ENCODE measurements at regions not wholly inside any gene's neighbourhood (a gene's known extent, or its start where the extent isn't known, plus 50 kb on each side); places are given as distances from the start of the nearest gene placed in this dataset.

GRCh38 chr6:141561154-141561553, 571.6 kb upstream of the GJE1 start:
- no peak overlapping the region for H3K4me3 Mint-ChIP-seq (ENCODE audit: unreplicated experiment)
- ChIA-PET CTCF (no interaction called here), POLR2A (interaction anchor here (0.5 to 1.3 kb wide), 5 partner anchors 12 to 703 kb away, joined by 3 to 4 read pairs (median 3); no protein-coding TSS in a partner anchor)
- no peaks in the 10 kb centered on the region for H3K4me1 Mint-ChIP-seq (ENCODE audit: insufficient read depth, unreplicated experiment)
- H3K36me3 Mint-ChIP-seq (ENCODE audit: insufficient read depth, unreplicated experiment) = no peaks in the 10 kb centered on the region
- no peaks in the 10 kb centered on the region for H3K9me3 Mint-ChIP-seq (ENCODE audit: unreplicated experiment)
- no TSS peak for BruUV-seq (replicated peaks)
- no peak for DNase-seq (ENCODE audit: unreplicated experiment)
- H3K27ac Mint-ChIP-seq (ENCODE audit: low read depth, unreplicated experiment) = no peak overlapping the region
- intact Hi-C loops (cut with micrococcal nuclease) = loop anchor here (5.0 kb wide), 4 partner anchors 139 to 1679 kb away; no protein-coding TSS in a partner anchor
- TF ChIP-seq CTCF (IDR thresholded peaks at IDR 0.05; ENCODE audit: unreplicated experiment) = no peak
- no peaks in the 10 kb centered on the region for H3K27me3 Mint-ChIP-seq (ENCODE audit: insufficient read depth, unreplicated experiment)

GRCh38 chr6:141552463-141552862, 580.3 kb upstream of the GJE1 start:
- Mint-ChIP-seq H3K4me3 (ENCODE audit: unreplicated experiment) (peak overlapping the region; percentile 30), H3K27ac (ENCODE audit: low read depth, unreplicated experiment) (peak overlapping the region; percentile 79), H3K4me1 (ENCODE audit: insufficient read depth, unreplicated experiment) (peaks cover 21% of the 10 kb centered on the region), H3K9me3 (ENCODE audit: unreplicated experiment) (peaks cover 26% of the 10 kb centered on the region), H3K27me3 (ENCODE audit: insufficient read depth, unreplicated experiment) (no peaks in the 10 kb centered on the region), H3K36me3 (ENCODE audit: insufficient read depth, unreplicated experiment) (peaks cover 7% of the 10 kb centered on the region)
- TF ChIP-seq CTCF (IDR thresholded peaks at IDR 0.05; ENCODE audit: unreplicated experiment) = no peak
- intact Hi-C loops (cut with micrococcal nuclease) = loop anchor here (2.0 kb wide), 1 partner anchor 226 kb away; no protein-coding TSS in a partner anchor
- ChIA-PET POLR2A (interaction anchor here (0.6 to 1.5 kb wide), 6 partner anchors 11 to 1508 kb away, joined by 3 to 6 read pairs (median 4); no protein-coding TSS in a partner anchor), CTCF (interaction anchor here (0.6 kb wide), 2 partner anchors 133 to 1305 kb away, joined by 3 read pairs; no protein-coding TSS in a partner anchor)
- no TSS peak for BruUV-seq (replicated peaks)
- peak; percentile 95 for DNase-seq (ENCODE audit: unreplicated experiment)

GRCh38 chr6:141552031-141552430, 580.7 kb upstream of the GJE1 start:
- intact Hi-C loops (cut with micrococcal nuclease) = loop anchor here (2.0 kb wide), 1 partner anchor 225 kb away; no protein-coding TSS in a partner anchor
- peak overlapping the region; percentile 30 for H3K4me3 Mint-ChIP-seq (ENCODE audit: unreplicated experiment)
- ChIA-PET POLR2A (interaction anchor here (0.5 to 1.5 kb wide), 4 partner anchors 12 to 685 kb away, joined by 3 to 5 read pairs (median 4); no protein-coding TSS in a partner anchor), CTCF (no interaction called here)
- peaks cover 7% of the 10 kb centered on the region for H3K36me3 Mint-ChIP-seq (ENCODE audit: insufficient read depth, unreplicated experiment)
- peaks cover 27% of the 10 kb centered on the region for H3K9me3 Mint-ChIP-seq (ENCODE audit: unreplicated experiment)
- BruUV-seq (replicated peaks) = TSS peak; percentile 45
- peak overlapping the region; percentile 79 for H3K27ac Mint-ChIP-seq (ENCODE audit: low read depth, unreplicated experiment)
- no peak for TF ChIP-seq CTCF (IDR thresholded peaks at IDR 0.05; ENCODE audit: unreplicated experiment)
- no peak for DNase-seq (ENCODE audit: unreplicated experiment)
- no peaks in the 10 kb centered on the region for H3K27me3 Mint-ChIP-seq (ENCODE audit: insufficient read depth, unreplicated experiment)
- H3K4me1 Mint-ChIP-seq (ENCODE audit: insufficient read depth, unreplicated experiment) = peaks cover 21% of the 10 kb centered on the region

GRCh38 chr6:141551318-141551717, 581.4 kb upstream of the GJE1 start:
- H3K36me3 Mint-ChIP-seq (ENCODE audit: insufficient read depth, unreplicated experiment) = peaks cover 7% of the 10 kb centered on the region
- peak; percentile 12 for DNase-seq (ENCODE audit: unreplicated experiment)
- peaks cover 33% of the 10 kb centered on the region for H3K9me3 Mint-ChIP-seq (ENCODE audit: unreplicated experiment)
- no peaks in the 10 kb centered on the region for H3K27me3 Mint-ChIP-seq (ENCODE audit: insufficient read depth, unreplicated experiment)
- TF ChIP-seq CTCF (IDR thresholded peaks at IDR 0.05; ENCODE audit: unreplicated experiment) = no peak
- H3K4me3 Mint-ChIP-seq (ENCODE audit: unreplicated experiment) = no peak overlapping the region
- CTCF ChIA-PET = no interaction called here
- POLR2A ChIA-PET = interaction anchor here (0.5 to 0.9 kb wide), 2 partner anchors 131 to 478 kb away, joined by 3 to 4 read pairs; no protein-coding TSS in a partner anchor
- peaks cover 21% of the 10 kb centered on the region for H3K4me1 Mint-ChIP-seq (ENCODE audit: insufficient read depth, unreplicated experiment)
- intact Hi-C loops (cut with micrococcal nuclease) = no loop called here
- peak overlapping the region; percentile 79 for H3K27ac Mint-ChIP-seq (ENCODE audit: low read depth, unreplicated experiment)
- BruUV-seq (replicated peaks) = no TSS peak

Data from MCF 10A (cell line).